Liver (tissue), 8 donors: ENCODE measurements at regions not wholly inside any gene's neighbourhood (a gene's known extent, or its start where the extent isn't known, plus 50 kb on each side); places are given as distances from the start of the nearest gene placed in this dataset.

Experiments
- DNase-seq: peaks from one replicate; pipeline ENCODE4 v3.0.0-alpha.2; 2017; ENCODE audit warnings: low spot score
- H3K27ac ChIP-seq, 2 donors: one replicate each; pipeline ENCODE4 v1.7.0; 2013; ENCODE audit warnings: inconsistent platforms in 2 of 2, low read length in 2 of 2, control low read depth in 1 of 2, low read depth in 1 of 2, mild to moderate bottlenecking in 1 of 2
- H3K27me3 ChIP-seq, 4 donors: one replicate each; pipeline versions ENCODE4 v1.6.1 to v1.7.0; 2013; ENCODE audit warnings: low read length in 3 of 4, inconsistent platforms in 1 of 4, mild to moderate bottlenecking in 1 of 4, moderate library complexity in 1 of 4; ENCODE audit not compliant: control insufficient read depth in 4 of 4, insufficient read depth in 4 of 4
- H3K36me3 ChIP-seq, 4 donors: one replicate each; pipeline versions ENCODE4 v1.6.1 to v1.7.0; 2013; ENCODE audit warnings: low read length in 3 of 4, mild to moderate bottlenecking in 3 of 4, low read depth in 1 of 4, moderate library complexity in 1 of 4; ENCODE audit not compliant: control insufficient read depth in 4 of 4, insufficient read depth in 3 of 4
- H3K4me1 ChIP-seq, 4 donors: one replicate each; pipeline versions ENCODE4 v1.6.1 to v1.7.0; 2013; ENCODE audit warnings: low read length in 3 of 4, mild to moderate bottlenecking in 3 of 4, moderate library complexity in 1 of 4; ENCODE audit not compliant: control insufficient read depth in 4 of 4, insufficient read depth in 4 of 4
- H3K4me3 ChIP-seq, 3 donors: one replicate each; pipeline versions ENCODE4 v1.6.1 to v1.7.0; 2013; ENCODE audit warnings: low read length in 3 of 3, control low read depth in 1 of 3, low read depth in 1 of 3, mild to moderate bottlenecking in 1 of 3
- H3K9ac ChIP-seq, 2 donors: one replicate each; pipeline ENCODE4 v1.7.0; 2013; ENCODE audit warnings: low read length in 2 of 2, mild to moderate bottlenecking in 2 of 2, moderate library complexity in 2 of 2, control low read depth in 1 of 2, low read depth in 1 of 2
- H3K9me3 ChIP-seq, 4 donors: one replicate each; pipeline versions ENCODE4 v1.6.1 to v1.7.0; 2013; ENCODE audit warnings: low read length in 3 of 4; ENCODE audit not compliant: control insufficient read depth in 4 of 4
- CTCF ChIP-seq: fragments of 150-350 bp; IDR thresholded peaks from 2 replicates; pipeline ENCODE4 v1.5.1; 2017; ENCODE audit warnings: improper control_type of control experiment, low read depth, low read length; ENCODE audit not compliant: missing input control
- EGR1 ChIP-seq, 2 donors: IDR thresholded peaks; 2 replicates each; pipeline ENCODE4 v1.6.1; 2016 to 2018; ENCODE audit warnings: antibody characterized with exemption in 2 of 2, low read depth in 2 of 2
- FOXA1 ChIP-seq: IDR thresholded peaks from 2 replicates; pipeline ENCODE4 v1.6.1; 2016; ENCODE audit warnings: antibody characterized with exemption
- HNF4A ChIP-seq, 2 donors: conservative IDR thresholded peaks; 2 replicates each; pipeline ENCODE4 v1.6.1; 2016; ENCODE audit warnings: antibody characterized with exemption in 2 of 2, mild to moderate bottlenecking in 2 of 2
- HNF4G ChIP-seq: IDR thresholded peaks from 2 replicates; pipeline ENCODE4 v1.6.1; 2016; ENCODE audit warnings: antibody characterized with exemption
- RXRA ChIP-seq, 2 donors: IDR thresholded peaks; 2 replicates each; pipeline ENCODE4 v1.6.1; 2017 to 2018; ENCODE audit warnings: antibody characterized with exemption in 2 of 2, mild to moderate bottlenecking in 1 of 2
- SP1 ChIP-seq: IDR thresholded peaks from 2 replicates; pipeline ENCODE4 v1.6.1; 2018; ENCODE audit warnings: antibody characterized with exemption, mild to moderate bottlenecking
- YY1 ChIP-seq: IDR thresholded peaks from 2 replicates; pipeline ENCODE4 v1.6.1; 2016; ENCODE audit warnings: antibody characterized with exemption, mild to moderate bottlenecking
- WGBS: extraction: QIAGEN DNeasy Blood & Tissue Kit; methylation state at CpG from one replicate; pipeline ENCODE4 v1.1.7; 2013; 5-methylcytosine and 5-hydroxymethylcytosine counted together
- donor health status: healthy.
- donor health status: healthy.
- donor health status: healthy.
- donor health status: healthy.
- donor health status: healthy.

- TF ChIP-seq CTCF, result no peak
Observed at GRCh38 chr21:19145682-19146293, 742.2 kb upstream of the TMPRSS15 start (continued).

- DNase-seq, result no peak
- no peak overlapping the region for H3K4me3 ChIP-seq
- no peak overlapping the region for H3K27ac ChIP-seq
- no peaks in the 10 kb centered on the region for H3K9me3 ChIP-seq
- H3K9ac ChIP-seq, result no peak overlapping the region
- H3K4me1 ChIP-seq, result no peaks in the 10 kb centered on the region
- no peak for TF ChIP-seq EGR1 (IDR thresholded peaks at IDR 0.05; ENCODE audit: low read depth in 2 of 2)
- H3K36me3 ChIP-seq, result no peaks in the 10 kb centered on the region
- WGBS, result 66% methylated on average over 3 of the region's 3 CpGs
- no peaks in the 10 kb centered on the region for H3K27me3 ChIP-seq
Observed at GRCh38 chr21:19148056-19148455, 744.5 kb upstream of the TMPRSS15 start.

GRCh38 chr21:19171585-19171984 is 768.0 kb upstream of the TMPRSS15 start:
- H3K9me3 ChIP-seq, result no peaks in the 10 kb centered on the region
- no peaks in the 10 kb centered on the region for H3K27me3 ChIP-seq
- 51% methylated on average over 4 of the region's 4 CpGs for WGBS
- no peak overlapping the region for H3K4me3 ChIP-seq
- no peaks in the 10 kb centered on the region for H3K4me1 ChIP-seq
- H3K27ac ChIP-seq, result no peak overlapping the region
- TF ChIP-seq YY1 (no peak), HNF4G (no peak), FOXA1 (no peak), RXRA (IDR thresholded peaks at IDR 0.05) (no peak), CTCF (no peak)
- H3K9ac ChIP-seq, result no peak overlapping the region
- no peak for DNase-seq
- H3K36me3 ChIP-seq, result no peaks in the 10 kb centered on the region

- Histone ChIP-seq H3K4me3 (no peak overlapping the region), H3K27ac (no peak overlapping the region), H3K9me3 (no peaks in the 10 kb centered on the region), H3K36me3 (no peaks in the 10 kb centered on the region), H3K9ac (no peak overlapping the region), H3K27me3 (no peaks in the 10 kb centered on the region), H3K4me1 (no peaks in the 10 kb centered on the region)
- TF ChIP-seq HNF4A (conservative IDR thresholded peaks at IDR 0.05), result peak; percentile 50 to 53
- TF ChIP-seq SP1, result no peak
- no peak for DNase-seq
- 59% methylated on average over 3 of the region's 3 CpGs for WGBS
Observed at GRCh38 chr21:19181604-19182140, 778.1 kb upstream of the TMPRSS15 start.
